ENCODE measurements at regions not wholly inside any gene's neighbourhood (a gene's known extent, or its start where the extent isn't known, plus 50 kb on each side); places are given as distances from the start of the nearest gene placed in this dataset.

- no peak for TF ChIP-seq CTCF (conservative IDR thresholded peaks at IDR 0.05 in 1 of 2, IDR thresholded peaks at IDR 0.05 in 1 of 2; ENCODE audit: extremely low read depth in 1 of 2, insufficient read depth in 1 of 2, low read depth in 1 of 2, low read length in 2 of 2)
- no peak for TF ChIP-seq EZH2 (IDR thresholded peaks at IDR 0.05; ENCODE audit: borderline replicate concordance, low read length)
These were observed 415.4 kb upstream of the POU3F3 start for GRCh38 chr2:104438481-104438880.

Data from mammary epithelial cell (primary cell).